CD1c-positive myeloid dendritic cell (primary cell): ENCODE measurements at regions not wholly inside any gene's neighbourhood (a gene's known extent, or its start where the extent isn't known, plus 50 kb on each side); places are given as distances from the start of the nearest gene placed in this dataset.

Experiments
- DNase-seq: peaks from one replicate; pipeline ENCODE4 v3.0.0-alpha.2; 2016; ENCODE audit errors: extremely low spot score

DNA sequence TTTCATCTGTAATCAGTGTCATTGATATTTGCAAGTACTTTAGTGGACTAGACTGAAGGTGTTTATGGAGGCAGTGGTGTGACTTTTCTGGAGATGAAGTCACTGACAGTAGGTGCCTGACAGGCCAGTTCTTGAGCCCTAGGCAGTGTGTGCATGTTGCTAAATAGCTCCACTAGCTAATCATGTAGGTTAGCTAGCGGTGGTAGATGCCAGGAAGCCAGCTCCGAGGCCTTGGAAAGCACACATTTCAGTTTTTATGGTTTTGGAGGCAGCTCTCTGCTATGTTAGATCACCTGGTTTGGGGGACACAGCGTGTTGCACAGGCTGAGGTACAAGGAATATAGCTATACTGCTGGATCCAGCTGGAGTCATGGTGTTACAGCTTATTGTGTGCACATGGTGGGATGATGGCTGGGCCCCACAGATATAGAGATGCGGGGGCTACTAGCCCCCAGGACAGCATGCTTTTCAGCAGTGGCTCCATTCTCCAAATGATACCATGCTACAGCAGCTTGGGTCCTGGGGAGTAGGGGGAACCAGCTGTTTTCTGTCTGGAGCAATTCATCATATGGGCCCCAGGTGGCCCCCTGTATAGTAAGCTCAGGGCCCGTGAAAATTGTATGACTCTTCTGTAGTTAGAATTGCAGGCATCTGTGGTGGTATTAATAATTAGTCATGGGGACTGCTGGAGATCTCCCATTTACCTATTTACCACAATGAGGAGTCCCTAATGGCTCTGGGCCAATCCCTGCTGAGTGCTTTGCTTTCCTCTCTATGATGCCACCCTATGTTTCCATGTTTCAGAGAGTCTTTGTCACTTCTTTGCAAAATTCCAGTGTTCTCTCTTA, 367.2 kb upstream of the LMO3 start:
- DNase-seq, result no peak

DNA sequence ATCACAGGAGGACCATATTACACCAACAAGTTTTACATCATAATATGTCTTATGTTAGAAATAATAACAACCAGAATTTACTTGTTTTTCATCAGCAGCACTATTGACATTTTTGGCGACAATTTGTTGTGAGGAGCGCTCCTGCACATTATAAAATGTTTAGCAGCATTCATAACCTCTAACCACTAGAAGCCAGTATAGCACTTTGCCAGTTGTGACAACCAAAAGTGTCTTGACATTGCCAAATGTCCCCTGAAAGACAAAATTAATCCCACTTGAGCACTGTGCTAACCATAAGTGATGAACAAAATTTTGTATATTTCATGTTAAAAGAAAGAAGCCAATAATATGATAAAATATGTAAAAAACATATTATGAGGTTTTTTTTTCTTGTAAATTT, 356.9 kb upstream of the LMO3 start:
- DNase-seq, result no peak

DNA sequence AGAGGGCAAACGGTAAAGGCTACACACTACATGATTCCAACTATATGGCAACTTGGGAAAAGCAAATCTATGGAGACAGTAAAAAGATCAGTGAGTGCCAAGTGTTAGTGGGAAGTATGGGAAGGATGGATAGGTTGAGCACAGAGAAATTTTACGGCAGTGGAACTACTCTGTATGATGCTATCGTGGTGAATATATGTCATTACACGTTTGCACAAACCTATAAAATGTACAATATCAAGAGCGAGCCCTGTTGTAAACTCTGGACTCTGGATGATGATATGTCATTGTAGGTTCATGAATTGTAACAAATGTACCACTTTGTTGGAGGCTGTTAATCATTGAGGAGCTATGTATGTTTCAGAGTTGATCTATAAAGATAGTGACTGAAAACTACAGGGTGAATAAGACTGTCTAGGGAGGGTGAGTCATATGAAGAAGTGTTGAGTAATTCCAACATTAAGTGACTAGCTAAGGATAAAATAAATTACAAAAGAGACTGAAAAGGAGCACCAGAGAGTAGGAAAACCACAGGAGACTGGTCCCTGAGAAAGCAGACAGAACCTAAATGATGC, 349.2 kb upstream of the LMO3 start:
- DNase-seq, result no peak

DNA sequence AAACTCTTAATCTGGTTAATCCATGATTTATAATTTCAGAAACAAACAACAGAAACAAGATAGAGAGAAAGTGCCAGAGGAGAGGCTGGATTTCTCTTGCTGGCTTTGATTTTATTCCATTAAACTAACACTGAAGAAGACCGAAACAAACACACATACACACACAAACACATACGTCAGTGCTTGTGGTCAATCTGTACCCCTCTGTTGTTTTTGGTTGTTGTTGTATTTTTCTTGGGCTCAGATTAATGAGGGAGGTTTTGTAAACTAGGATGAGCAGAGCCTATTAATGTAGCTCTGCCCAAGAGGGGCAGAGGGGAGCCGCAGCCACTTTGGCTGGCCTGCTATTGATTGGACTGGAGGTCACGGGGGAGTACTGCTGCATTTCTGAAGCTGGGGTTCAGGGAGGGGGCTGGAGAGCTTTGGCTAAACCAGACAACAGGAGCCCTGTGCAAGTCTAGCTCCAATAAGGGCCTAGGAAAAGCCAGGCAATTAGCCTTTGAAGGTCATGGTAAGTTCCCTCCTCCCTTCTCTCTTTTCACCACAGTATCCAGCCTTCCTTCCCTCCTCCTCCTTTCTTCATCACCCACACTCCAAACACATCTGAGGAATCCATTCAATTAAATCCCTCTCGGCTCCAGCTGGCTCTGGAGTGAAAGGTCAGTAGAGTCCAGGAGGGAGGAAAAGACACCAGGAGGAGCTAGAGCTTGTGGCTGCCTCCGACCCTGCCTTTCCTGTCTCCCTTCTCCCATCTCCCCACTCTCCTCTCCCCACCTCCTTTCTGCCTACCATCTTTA, 344.1 kb upstream of the LMO3 start:
- DNase-seq, result no peak

DNA sequence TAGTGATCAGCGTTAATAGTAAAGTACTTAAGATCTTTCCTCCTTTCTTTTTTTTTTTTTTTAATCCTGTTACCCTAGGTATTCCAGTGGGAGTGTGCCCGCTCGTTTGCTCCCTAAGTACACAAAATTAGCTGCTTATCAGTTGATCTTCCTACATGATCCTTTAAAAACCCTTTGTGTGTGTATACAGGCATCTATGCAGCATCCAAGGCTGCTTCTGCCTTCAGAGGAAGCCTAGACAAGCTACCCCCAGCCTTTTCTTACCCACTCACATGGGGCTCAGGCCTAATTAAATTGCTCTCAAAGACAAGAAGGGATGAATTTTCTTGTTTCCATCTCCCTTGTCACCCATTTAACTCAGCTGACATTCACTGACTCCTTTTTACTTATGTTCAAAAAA, 343.4 kb upstream of the LMO3 start:
- DNase-seq, result no peak

DNA sequence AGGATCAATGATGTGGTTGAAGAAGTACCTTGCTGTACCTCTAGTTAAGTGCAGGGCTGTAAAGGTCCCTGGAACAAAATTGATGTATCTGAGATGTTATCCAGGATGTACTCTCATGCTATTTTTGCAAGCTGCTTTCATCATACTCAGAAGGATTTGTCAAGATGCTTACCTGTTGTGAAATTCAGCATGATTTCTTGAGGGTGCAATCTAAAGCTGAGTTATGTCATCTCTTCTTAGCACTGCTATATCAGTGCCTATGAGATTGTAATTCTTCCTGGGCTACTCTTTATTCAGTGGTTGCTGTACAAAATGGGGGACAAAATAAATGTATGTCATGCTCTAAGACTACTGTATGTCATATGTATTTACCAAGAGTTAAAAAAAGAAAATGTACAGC, 340.7 kb upstream of the LMO3 start:
- no peak for DNase-seq

DNA sequence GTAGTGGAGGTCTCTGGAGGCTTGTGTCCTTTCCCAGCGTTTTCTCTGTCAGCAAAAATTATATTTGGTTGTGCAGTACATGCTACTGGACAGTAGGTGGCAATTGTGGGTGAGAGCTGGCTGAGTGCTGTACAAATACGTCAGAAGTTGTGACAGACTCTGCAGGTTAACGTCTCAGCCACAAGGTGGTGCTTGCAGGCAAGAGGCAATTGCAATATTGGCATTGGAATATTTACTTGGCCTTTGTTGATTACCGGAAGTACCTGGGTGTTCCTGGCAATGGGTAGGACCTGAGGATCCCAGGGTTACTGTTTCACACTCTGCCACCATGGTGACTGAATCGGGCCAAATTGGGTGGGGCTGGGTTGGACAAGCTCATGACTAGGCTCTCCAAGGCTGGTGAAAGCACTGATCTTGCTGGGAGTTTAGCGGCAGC, 333.9 kb upstream of the LMO3 start:
- DNase-seq, result peak; percentile 28

DNA sequence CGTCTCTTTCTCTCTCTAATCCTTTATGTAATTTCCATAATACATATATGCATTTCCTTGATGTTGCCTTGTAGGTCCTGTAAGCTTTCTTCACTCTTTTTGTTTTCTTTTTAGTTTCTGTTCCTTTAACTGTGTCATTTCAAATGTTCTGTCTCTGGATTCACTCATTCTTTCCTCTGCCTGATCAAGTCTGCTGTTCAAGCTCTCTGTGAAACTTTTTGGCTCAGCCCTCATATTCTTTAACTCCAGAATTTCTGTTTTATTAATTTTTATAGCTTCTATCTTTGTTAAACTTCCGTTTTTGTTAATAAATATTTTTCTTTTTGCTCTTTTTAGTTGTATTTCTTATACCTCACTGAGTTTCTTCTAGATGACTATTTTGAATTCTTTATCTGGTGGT, 321.3 kb upstream of the LMO3 start:
- no peak for DNase-seq

DNA sequence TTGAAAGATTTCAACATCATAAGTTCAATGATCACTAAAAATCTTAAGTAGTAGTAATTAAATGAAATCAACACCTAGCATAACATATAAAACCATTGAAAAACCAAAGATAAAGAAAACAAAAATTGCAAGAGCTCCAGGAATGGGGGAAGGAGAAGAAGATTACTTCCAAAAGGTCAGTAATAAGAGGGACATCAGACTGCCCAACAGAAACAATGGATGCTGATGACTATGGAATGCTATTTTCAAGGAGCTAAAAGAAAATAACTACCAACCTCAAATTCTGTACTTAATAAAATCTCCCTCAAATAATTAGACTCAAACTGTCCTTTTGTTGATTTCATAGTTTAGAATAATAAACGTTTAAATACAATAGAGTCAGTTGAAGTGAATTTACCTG, 314.5 kb upstream of the LMO3 start:
- DNase-seq, result no peak

DNA sequence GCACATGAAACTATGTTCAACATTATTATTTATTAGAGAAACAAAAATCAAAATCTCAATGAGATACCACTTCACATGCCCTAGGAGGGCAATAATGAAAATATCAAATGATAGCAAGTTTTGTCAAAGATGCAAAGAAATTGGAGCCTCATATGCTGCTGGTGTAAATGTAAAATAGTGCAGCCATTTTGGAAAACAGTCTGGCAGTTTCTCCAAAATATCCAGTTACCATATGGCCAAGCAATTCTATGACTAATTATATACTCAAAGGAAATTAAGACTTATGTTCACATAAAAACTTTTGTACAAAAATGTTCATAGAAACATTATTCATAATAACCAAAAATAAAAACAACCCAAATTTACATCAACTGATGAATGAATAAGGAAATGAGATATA, 313.6 kb upstream of the LMO3 start:
- DNase-seq, result no peak

DNA sequence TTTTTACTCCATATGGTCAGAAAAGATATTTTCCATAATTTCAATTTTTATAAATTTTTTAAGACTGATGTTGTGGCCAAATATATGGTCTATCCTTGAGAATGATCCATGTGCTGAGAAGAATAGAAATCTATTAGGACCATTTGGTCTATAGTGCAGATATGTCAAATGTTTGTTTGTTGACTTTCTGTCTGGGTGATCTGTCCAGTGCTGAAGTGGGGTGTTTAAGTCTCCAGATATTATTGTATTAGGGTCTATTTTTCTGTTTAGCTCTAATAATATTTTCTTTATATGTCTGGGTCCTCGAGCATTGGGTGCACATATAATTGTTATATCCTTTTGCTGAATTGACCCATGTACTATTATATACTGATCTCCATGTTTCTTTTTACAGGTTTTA, 308.9 kb upstream of the LMO3 start:
- no peak for DNase-seq

DNA sequence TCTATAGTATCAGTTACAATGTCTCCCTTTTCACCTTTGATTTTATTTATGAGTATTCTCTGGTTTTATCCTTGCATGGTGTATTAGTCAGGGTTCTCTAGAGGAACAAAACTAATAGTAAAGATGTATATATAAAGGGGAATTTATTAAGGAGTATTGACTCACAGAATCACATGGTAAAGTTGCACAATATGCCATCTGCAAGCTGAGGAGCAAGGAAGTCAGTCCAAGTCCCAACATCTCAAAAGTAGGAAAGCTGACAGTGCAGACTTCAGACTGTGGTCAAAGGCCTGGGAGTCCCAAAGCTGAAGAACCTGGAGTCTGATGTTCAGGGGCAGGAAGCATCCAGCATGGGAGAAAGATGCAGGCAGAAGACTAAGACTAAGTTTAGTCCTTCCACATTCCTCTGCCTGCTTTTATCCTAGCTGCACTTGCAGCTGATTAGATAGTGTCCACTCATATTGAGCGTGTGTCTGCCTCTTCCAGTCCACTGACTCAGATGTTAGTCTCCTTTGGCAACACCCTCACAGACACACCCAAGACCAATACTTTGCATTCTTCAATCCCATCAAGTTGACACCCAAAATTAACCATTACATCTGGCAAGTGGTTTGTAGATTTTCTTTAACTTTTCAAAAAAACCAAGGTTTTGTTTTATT, 308.0 kb upstream of the LMO3 start:
- no peak for DNase-seq

DNA sequence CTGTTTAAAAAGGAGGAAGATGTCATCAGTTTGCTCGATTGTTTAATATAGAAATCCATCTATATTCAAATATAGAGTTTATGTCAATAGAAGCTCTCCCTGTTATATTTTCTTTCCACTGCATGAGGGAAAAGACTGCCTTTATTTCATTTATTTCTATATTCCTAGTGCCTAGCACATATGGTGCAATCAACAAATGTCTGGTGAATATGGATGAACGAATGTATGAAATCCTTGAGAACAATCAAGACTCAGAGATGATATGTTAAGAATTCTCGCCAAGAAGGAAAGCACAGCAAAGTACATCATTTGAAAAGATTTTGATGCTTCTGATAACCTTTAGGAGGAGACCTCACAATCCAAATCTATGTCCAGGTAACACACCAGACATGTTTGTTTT, 296.0 kb upstream of the LMO3 start:
- DNase-seq, result no peak

DNA sequence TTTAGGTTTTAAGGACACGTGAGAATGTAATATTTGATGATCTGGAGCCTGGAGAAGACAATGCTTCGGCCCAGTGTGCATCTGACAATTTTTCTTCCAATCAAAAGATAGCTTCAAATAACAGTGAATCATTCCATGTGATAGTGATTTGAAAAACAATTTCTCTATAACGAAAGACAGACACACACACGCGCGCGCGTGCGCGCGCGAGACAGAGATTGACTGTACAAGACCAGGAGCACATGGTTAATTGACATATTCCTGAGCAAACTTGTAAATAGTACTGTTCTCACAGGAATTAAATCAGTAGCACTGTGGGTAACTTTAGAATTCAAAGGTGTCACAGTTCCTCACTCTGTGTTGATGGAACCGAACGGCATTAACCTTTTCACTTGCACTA, 287.5 kb upstream of the LMO3 start:
- DNase-seq, result no peak

DNA sequence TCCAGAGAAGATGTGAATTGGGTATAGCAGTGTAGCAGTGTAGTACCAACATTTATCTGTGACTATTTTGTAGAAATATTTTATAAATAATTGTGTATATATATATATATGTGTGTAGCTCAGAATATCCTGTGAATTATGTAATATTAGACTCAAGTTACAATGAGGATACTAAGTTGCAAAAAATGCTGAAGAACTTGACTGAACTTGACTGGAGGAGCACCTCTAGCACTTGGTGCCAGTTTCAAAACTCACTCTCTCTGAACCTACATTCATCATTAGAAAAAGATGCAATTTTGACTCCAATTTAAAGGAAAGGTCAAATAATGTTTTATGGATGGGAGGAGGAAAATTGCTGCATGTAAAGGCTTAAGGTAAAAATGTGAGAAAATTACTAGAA, 285.7 kb upstream of the LMO3 start:
- no peak for DNase-seq

DNA sequence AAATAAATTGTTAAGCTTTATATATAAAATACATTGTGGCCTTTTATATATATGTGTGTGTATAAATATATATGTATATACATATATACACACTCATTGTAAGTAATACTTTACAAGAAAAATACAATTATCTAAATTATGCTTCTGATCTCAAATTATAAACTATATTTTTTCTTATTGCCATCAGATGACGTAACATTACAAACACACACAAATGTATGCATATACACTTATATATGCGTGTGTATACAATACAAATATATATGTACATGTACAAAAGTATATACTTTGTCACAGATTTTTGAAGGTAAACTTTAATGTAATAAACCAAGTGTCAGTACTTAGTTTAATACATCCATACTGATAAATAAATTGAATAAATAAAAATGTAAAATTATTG, 278.9 kb upstream of the LMO3 start:
- no peak for DNase-seq

DNA sequence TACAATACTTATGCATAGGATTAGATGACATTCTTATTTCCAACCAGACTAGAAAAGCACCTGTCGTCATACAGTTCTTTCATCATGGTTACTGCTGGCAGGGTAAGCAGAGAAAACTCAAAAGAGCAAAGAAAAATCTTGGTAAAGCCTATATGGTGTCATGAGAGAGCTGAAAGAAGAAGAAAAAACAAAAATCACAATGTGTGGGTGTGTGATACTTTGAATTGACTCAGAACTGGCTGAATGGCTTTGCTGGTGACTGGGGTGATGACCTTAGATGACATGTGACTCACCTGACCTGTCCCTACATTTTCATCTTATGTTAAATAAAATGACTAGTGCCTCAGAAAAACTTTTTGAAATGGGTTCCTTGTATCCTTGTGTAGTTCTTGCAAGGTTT, 278.1 kb upstream of the LMO3 start:
- DNase-seq, result no peak

DNA sequence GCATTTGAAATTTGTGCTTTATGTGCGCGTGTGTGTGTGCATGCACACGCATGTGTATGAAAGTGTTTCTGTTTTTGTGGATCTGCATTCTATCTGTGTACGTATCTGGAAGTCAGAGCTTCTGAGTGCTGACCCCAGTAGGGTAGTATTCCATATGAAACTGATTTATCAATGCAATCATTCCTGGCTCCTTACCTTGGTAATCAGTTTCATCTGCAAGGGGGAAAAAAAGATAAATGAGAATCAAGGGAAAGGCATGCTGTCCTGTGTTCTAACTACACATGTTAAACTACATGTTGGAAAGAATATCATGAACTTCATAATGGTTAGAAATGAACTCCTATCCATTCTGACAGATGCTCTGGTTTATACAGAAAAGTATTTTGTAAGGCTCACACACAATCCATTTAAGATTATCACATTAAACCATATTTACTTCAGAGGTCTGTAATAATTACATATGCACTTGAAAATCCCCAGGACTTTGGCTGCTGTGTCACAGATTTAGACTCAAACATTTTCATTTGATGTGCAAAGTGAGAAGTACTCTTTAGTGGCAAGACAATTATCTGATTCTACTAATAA, 276.1 kb upstream of the LMO3 start:
- no peak for DNase-seq

DNA sequence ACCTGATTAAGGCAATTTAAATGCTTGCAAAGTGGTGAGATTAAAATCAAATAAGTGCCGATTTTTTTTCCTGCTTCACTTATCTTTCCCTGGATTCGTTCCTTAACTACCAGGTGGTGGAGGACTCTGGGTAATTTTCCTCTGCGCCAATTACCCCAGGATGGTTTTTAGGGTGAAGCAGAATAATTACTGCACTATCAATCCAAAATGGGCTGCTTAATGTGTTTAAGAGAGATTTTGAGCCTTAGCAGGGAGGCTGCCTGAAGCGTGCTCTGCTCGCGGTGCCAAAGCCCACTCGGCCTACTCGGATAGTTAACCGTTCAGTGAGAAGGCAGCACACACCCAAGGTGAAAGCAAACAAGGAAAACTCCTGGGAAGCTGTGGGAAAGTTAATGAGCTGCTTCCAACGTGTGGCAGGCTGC, 274.9 kb upstream of the LMO3 start:
- DNase-seq, result no peak

DNA sequence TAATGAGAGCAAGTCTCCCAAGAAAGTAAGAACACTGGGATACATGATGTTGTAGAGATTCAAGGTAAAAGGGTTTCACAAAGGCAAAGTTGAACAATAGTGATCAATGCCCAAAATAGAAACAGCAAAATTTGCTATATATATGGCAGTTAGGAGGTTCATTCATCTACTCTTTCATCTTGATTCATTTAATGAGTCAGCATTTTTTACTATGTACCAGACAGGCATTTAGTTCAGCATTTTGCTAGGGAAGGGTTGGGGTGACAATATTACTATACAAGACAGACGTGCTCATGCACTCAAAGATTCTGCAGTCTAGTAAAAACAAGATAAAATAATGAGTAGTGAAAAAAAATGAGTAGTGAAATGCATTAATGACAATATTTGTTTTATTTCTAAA, 264.9 kb upstream of the LMO3 start:
- no peak for DNase-seq

DNA sequence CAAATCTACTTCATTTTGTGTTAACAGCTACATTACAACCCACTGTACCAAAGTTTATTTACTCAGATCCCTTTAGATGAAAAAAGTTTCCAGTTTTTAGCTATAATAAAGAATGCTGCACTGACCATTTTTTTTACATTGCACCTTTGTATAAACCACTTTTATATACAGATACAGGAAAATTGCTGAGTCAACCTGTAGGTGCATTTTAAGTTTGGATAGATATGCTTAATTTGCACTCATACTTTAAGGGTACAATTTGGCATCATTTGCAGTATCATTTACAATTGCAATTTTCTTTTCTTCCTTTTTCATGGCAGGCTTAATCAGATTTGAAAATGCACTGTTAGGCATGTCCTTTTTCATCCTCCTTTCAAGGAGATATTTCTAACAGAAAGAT, 257.8 kb upstream of the LMO3 start:
- no peak for DNase-seq

DNA sequence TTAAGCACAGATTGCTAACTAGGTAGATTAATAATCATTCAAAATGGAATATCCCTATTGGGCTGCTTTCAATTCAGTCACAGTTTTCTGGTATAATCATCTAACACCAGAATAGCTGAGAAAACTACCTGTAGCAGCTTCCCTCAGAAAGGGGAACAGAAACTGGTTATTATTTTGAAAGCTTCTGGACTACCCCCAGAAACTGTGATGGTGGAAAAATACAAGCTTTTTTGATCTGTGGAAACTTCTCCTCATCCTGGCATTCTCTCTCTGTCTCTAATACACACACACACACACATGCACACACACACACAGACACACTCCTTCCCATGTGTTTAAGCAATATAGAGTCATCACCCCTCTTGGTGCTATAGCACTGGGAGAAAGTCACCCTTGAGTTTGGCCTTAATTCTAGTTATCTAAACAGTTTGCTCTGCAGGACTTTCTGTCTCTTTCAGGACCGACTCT, 251.5 kb upstream of the LMO3 start:
- DNase-seq, result no peak
